Heart left ventricle (tissue), 16 donors: ENCODE measurements at regions not wholly inside any gene's neighbourhood (a gene's known extent, or its start where the extent isn't known, plus 50 kb on each side); places are given as distances from the start of the nearest gene placed in this dataset.

Source experiments
- ATAC-seq, 4 donors: fragments of 200-7000 bp; cut with Tn5 transposase; one replicate each; pipeline ENCODE4 v1.9.1; 2020 to 2022; ENCODE audit warnings: moderate library complexity in 4 of 4, mild to moderate bottlenecking in 3 of 4, moderate number of reproducible peaks in 1 of 4
- DNase-seq, 5 donors: peaks; one replicate each; pipeline ENCODE4 v3.0.0-alpha.2; 2020
- H3K27ac ChIP-seq, 12 donors: fragments of 200-600 bp; sonication (generic) in 4 of 12; one replicate each; pipeline versions ENCODE4 v1.5.0 to v1.8.0; 2016 to 2022; ENCODE audit warnings: mild to moderate bottlenecking in 2 of 12
- H3K27me3 ChIP-seq, 9 donors: fragments of 200-600 bp; sonication (generic) in 2 of 9; one replicate each; pipeline versions ENCODE4 v1.5.1 to v1.8.0; 2016 to 2022; ENCODE audit warnings: mild to moderate bottlenecking in 3 of 9
- H3K36me3 ChIP-seq, 9 donors: fragments of 200-600 bp; sonication (generic) in 2 of 9; one replicate each; pipeline versions ENCODE4 v1.5.0 to v1.8.0; 2018 to 2022; ENCODE audit warnings: mild to moderate bottlenecking in 2 of 9
- H3K4me1 ChIP-seq, 12 donors: fragments of 200-600 bp; sonication (generic) in 4 of 12; one replicate each; pipeline versions ENCODE4 v1.5.0 to v1.8.0; 2016 to 2022; ENCODE audit warnings: mild to moderate bottlenecking in 3 of 12
- H3K4me3 ChIP-seq, 12 donors: fragments of 200-600 bp; sonication (generic) in 4 of 12; one replicate each; pipeline versions ENCODE4 v1.5.0 to v1.8.0; 2017 to 2022; ENCODE audit warnings: mild to moderate bottlenecking in 9 of 12, moderate library complexity in 4 of 12
- H3K9me3 ChIP-seq, 12 donors: fragments of 200-600 bp; sonication (generic) in 4 of 12; one replicate each; pipeline versions ENCODE4 v1.5.0 to v1.8.0; 2016 to 2022; ENCODE audit warnings: mild to moderate bottlenecking in 1 of 12
- POLR2A ChIP-seq, 2 donors: fragments of 450-650 bp; IDR thresholded peaks; one replicate each; pipeline ENCODE4 v1.6.1; 2017; ENCODE audit warnings: antibody characterized with exemption in 2 of 2, mild to moderate bottlenecking in 2 of 2, moderate library complexity in 2 of 2
- WGBS, 4 donors: extraction: QIAGEN DNeasy Blood & Tissue Kit in 2 of 4; methylation state at CpG; one replicate each; pipeline versions ENCODE4 v1.1.5 to v1.1.7; 2013 to 2018; 5-methylcytosine and 5-hydroxymethylcytosine counted together
- intact Hi-C, 10 donors: fragments of 100-400 bp; cut with DNase I; formaldehyde crosslinking; loops; one replicate each; pipeline versions ENCODE4 v1.11.1 to v1.14.2; 2022
- TF ChIP-seq, protein P1 (sequence below), 12 donors: fragments of 200-600 bp; sonication (generic) in 4 of 12; IDR thresholded peaks; one replicate each; pipeline versions ENCODE4 v1.5.0 to v1.8.0; 2018 to 2022; ENCODE audit warnings: antibody characterized with exemption in 12 of 12, mild to moderate bottlenecking in 5 of 12
- donor health status: ischemic (EF 13 %, LVEDD 7.1; RV severe dilation, severe dysfunction).
- donor health status: healthy with polysubstance abuse.
- donor health status: DM: no; HTN: yes; CAD: no.
- donor health status: DM: no; HTN: no; CAD: no.
- donor health status: ischemic (EF 25% LVEDD 6.9; RV normal size, moderate dysfunction).
- donor health status: ischemic (EF 25% LVEDD 5.7; RV mildly dilated, moderate dysfunction).
- donor health status: healthy.
- donor health status: DM: yes; HTN: yes; CAD: no.
- donor health status: ischemic (EF 35%, LVEDD 5.7; RV mildly dilated, moderate dysfunction).
- donor health status: nonischemic (EF 11% LVEDD 7.7; RV severe dilation, severe dysfunction).
- donor health status: DM: yes; HTN: yes; CAD: no.
- donor health status: PGD.
- donor health status: ischemic (EF 29% LVEDD 5.4; RV normal size, mild dysfunction).
- donor health status: nonischemic (EF 23%, LVEDD 6.1; RV moderate dilation, normal function).

DNA sequence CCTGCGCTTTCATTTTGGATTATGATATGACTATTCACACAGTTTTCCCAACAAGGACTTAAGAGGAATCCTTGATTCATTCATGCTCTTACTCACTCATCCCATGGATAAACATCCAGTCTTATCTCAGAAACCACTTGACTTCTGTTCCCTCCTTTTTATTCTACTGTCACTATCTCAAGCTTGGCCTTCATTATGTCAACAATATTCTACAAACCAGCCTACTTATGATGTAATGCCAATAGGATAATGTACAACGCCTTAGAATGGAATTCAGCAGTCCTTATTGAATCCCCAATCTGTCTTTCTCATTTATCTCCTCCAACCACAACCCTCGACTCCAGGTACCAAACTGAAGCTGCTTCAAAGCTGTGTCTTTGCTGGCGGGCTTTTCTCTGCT lies 448.5 kb downstream of the PDZRN4 start:
- DNase-seq (no peak), ATAC-seq (no peak)
- H3K27ac ChIP-seq = no peak overlapping the region
- no peak overlapping the region for H3K4me3 ChIP-seq
- TF ChIP-seq, protein P1, sequence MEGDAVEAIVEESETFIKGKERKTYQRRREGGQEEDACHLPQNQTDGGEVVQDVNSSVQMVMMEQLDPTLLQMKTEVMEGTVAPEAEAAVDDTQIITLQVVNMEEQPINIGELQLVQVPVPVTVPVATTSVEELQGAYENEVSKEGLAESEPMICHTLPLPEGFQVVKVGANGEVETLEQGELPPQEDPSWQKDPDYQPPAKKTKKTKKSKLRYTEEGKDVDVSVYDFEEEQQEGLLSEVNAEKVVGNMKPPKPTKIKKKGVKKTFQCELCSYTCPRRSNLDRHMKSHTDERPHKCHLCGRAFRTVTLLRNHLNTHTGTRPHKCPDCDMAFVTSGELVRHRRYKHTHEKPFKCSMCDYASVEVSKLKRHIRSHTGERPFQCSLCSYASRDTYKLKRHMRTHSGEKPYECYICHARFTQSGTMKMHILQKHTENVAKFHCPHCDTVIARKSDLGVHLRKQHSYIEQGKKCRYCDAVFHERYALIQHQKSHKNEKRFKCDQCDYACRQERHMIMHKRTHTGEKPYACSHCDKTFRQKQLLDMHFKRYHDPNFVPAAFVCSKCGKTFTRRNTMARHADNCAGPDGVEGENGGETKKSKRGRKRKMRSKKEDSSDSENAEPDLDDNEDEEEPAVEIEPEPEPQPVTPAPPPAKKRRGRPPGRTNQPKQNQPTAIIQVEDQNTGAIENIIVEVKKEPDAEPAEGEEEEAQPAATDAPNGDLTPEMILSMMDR (IDR thresholded peaks at IDR 0.05) = no peak
- TF ChIP-seq POLR2A (IDR thresholded peaks at IDR 0.05) = no peak
- 41 to 62% (median 53%) methylated on average over 4 of the region's 4 CpGs for WGBS, 4 donors
- no peaks in the 10 kb centered on the region for H3K4me1 ChIP-seq
- peaks cover 0 to 10% (median 0%) of the 10 kb centered on the region in 12 donors for H3K9me3 ChIP-seq
- no peaks in the 10 kb centered on the region for H3K27me3 ChIP-seq
- intact Hi-C loops = no loop called here
- H3K36me3 ChIP-seq = no peaks in the 10 kb centered on the region

DNA sequence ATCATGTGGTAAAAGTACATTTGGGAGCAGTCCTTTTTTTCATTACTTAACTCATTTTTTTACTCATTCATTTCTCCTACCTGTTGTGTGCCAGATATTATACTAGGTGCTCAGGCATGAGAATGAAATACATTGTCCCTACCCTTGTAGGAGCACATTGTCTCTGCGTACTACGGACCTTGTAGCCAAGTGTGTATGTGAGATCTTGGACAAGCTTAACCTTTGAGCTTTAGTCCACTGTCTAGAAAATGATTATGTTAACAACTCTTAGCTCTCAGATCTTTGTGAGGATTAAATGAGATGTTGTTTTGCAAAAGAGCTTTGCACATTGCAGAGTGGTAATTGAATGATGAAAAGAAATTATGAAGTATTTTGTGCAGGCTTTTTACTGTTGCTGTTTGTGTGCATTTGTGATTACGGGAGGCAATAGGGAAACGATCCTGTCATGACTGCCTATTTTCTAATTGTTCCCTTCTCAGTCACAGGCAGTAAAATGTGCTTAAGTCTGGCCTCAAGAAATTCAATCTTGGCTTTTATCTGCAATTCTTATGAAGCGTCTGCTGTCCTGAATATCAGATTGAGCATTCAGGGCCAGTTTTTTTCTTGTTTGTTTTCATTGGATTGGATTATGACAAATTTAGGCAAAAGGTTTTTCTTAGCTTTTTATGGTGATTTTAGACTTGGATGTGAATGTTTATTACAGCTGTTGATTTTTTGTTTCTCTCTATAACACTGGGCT lies 447.7 kb downstream of the PDZRN4 start:
- no peaks in the 10 kb centered on the region for H3K27me3 ChIP-seq
- TF ChIP-seq, protein P1 (IDR thresholded peaks at IDR 0.05) = no peak
- no peak for TF ChIP-seq POLR2A (IDR thresholded peaks at IDR 0.05)

DNA sequence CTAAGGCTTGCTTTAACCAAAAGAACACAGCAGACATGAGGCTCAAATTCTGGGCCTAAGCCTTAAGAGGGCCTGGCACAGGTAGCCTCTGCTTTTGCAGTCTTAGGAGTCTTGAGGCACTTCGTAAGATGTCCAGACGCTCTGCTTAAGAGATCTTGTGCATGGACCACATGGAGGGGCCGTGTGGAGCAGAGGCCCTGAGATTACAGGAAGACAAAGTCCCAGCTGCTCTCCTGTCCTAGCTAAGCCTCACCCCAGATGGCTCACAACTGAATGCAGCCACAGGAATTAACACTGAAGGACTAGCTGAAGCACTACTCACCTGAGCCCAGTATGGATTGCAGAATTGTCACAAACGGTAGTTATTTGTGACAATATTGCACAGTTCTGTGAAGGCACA lies 446.0 kb downstream of the PDZRN4 start:
- ATAC-seq = no peak
- no peak for DNase-seq
- intact Hi-C loops = no loop called here
- H3K27me3 ChIP-seq = no peaks in the 10 kb centered on the region
- TF ChIP-seq, protein P1 (IDR thresholded peaks at IDR 0.05) = no peak
- TF ChIP-seq POLR2A (IDR thresholded peaks at IDR 0.05) = no peak
- H3K4me1 ChIP-seq = no peaks in the 10 kb centered on the region
- H3K36me3 ChIP-seq = no peaks in the 10 kb centered on the region
- H3K4me3 ChIP-seq = no peak overlapping the region
- WGBS, 4 donors = 75 to 80% (median 79%) methylated on average over 4 of the region's 4 CpGs
- H3K9me3 ChIP-seq = peaks cover 0 to 18% (median 0%) of the 10 kb centered on the region in 12 donors
- no peak overlapping the region for H3K27ac ChIP-seq

More for the DNA sequence above, 447.7 kb downstream of the PDZRN4 start:
- 70 to 78% (median 75%) methylated on average over 5 of the region's 5 CpGs for WGBS, 4 donors
- no peak for DNase-seq
- H3K9me3 ChIP-seq = peaks cover 0 to 15% (median 0%) of the 10 kb centered on the region in 12 donors
- H3K36me3 ChIP-seq = no peaks in the 10 kb centered on the region
- H3K4me3 ChIP-seq = no peak overlapping the region
- H3K27ac ChIP-seq = no peak overlapping the region
- ATAC-seq = no peak
- no peaks in the 10 kb centered on the region for H3K4me1 ChIP-seq
- intact Hi-C loops = no loop called here

DNA sequence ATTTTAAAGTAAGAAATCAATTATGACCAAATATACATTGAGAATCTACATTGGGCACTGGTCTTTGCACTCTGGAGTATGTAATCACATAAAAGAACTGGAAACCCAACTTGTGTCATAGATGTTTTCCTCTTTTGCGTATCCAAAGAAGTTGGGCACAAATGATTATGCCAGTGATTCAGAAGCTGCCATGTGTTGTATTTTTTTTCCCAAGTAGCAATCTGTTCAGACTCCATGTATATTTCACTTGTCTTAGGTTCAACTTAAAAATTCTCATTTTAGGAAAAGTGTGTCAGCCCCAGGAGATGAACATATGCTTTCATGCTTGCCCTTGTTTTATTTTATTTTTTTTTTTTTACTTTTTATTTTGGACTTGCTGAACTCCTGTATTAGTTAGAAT lies 441.5 kb downstream of the PDZRN4 start:
- TF ChIP-seq POLR2A (IDR thresholded peaks at IDR 0.05) = no peak
- Histone ChIP-seq H3K27ac (no peak overlapping the region), H3K36me3 (no peaks in the 10 kb centered on the region), H3K9me3 (peaks cover 0 to 28% (median 2%) of the 10 kb centered on the region in 12 donors), H3K4me1 (no peaks in the 10 kb centered on the region), H3K4me3 (no peak overlapping the region), H3K27me3 (no peaks in the 10 kb centered on the region)
- ATAC-seq = no peak
- intact Hi-C loops = no loop called here
- WGBS, 4 donors = 90 to 100% (median 97%) methylated on average over 1 of the region's 1 CpG
- DNase-seq = no peak

DNA sequence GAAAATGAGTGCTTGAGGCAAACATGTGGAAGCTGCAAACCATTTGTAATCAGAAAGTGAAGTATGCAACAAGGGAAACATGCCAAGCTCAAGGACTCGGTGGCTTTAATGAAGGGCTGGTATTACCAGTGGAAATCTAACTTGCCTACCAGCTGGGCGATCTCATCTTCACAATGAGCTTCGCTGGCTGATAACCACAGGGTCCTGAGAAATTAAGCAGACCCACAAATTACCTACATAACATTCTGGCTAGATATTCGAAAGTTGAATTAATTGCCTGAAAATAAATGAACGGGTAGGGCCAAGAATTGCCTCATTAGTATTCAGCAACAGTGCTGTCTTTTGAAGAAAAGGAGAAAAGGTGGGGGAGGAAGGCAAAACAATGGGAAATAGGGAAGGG lies 439.4 kb downstream of the PDZRN4 start:
- DNase-seq = no peak
- H3K27me3 ChIP-seq = no peaks in the 10 kb centered on the region
- H3K27ac ChIP-seq = no peak overlapping the region
- intact Hi-C loops = no loop called here
- 59 to 71% (median 62%) methylated on average over 5 of the region's 5 CpGs for WGBS, 4 donors
- TF ChIP-seq POLR2A (IDR thresholded peaks at IDR 0.05) = no peak
- TF ChIP-seq, protein P1 (IDR thresholded peaks at IDR 0.05) = no peak
- no peak for ATAC-seq
- H3K9me3 ChIP-seq = peaks cover 0 to 43% (median 2%) of the 10 kb centered on the region in 12 donors
- no peaks in the 10 kb centered on the region for H3K4me1 ChIP-seq
- no peak overlapping the region for H3K4me3 ChIP-seq
- H3K36me3 ChIP-seq = no peaks in the 10 kb centered on the region
